SK-N-SH (cell line): ENCODE measurements at regions not wholly inside any gene's neighbourhood (a gene's known extent, or its start where the extent isn't known, plus 50 kb on each side); places are given as distances from the start of the nearest gene placed in this dataset.

Experiments
- EZH2phosphoT487 ChIP-seq: fragments of 200-600 bp; sonication (generic); IDR thresholded peaks from 2 replicates; pipeline ENCODE4 v1.6.1; 2017; ENCODE audit warnings: low read depth, mixed run types, mild to moderate bottlenecking, antibody characterized with exemption, moderate library complexity, borderline replicate concordance
- FOXM1 ChIP-seq: IDR thresholded peaks from 2 replicates; pipeline ENCODE4 v1.4.0; 2012; ENCODE audit warnings: low read depth, mild to moderate bottlenecking
- GABPA ChIP-seq: IDR thresholded peaks from 2 replicates; pipeline ENCODE4 v1.4.0; 2012; ENCODE audit warnings: low read depth, mild to moderate bottlenecking
- MEF2A ChIP-seq: IDR thresholded peaks from 2 replicates; pipeline ENCODE4 v1.4.0; 2012; ENCODE audit warnings: low read depth, borderline replicate concordance
- MXI1 ChIP-seq: IDR thresholded peaks from 2 replicates; pipeline ENCODE4 v1.6.1; 2012; ENCODE audit warnings: mild to moderate bottlenecking, low read depth, low read length, improper control_type of control experiment
- PBX3 ChIP-seq: IDR thresholded peaks from 2 replicates; pipeline ENCODE4; 2012
- RFX5 ChIP-seq: IDR thresholded peaks from 2 replicates; pipeline ENCODE4 v1.6.1; 2012; ENCODE audit warnings: mild to moderate bottlenecking, improper control_type of control experiment, low read length
- SIN3A ChIP-seq: IDR thresholded peaks from 2 replicates; pipeline ENCODE4 v1.6.1; 2012; ENCODE audit warnings: low read depth, mild to moderate bottlenecking, low read length, moderate library complexity, borderline replicate concordance
- TAF1 ChIP-seq: IDR thresholded peaks from 2 replicates; pipeline ENCODE4 v1.6.1; 2012; ENCODE audit warnings: low read depth, mild to moderate bottlenecking, low read length, moderate library complexity, borderline replicate concordance
- USF1 ChIP-seq: IDR thresholded peaks from 2 replicates; pipeline ENCODE4 v1.4.0; 2012; ENCODE audit warnings: low read depth, borderline replicate concordance
- USF2 ChIP-seq: fragments of 150-350 bp; IDR thresholded peaks from 2 replicates; pipeline ENCODE4 v1.6.1; 2017; ENCODE audit warnings: antibody characterized with exemption, low read length, low read depth, borderline replicate concordance
- ZBTB33 ChIP-seq: IDR thresholded peaks from 2 replicates; pipeline ENCODE4 v1.4.0; 2012; ENCODE audit warnings: low read depth, borderline replicate concordance
- TF ChIP-seq, protein P1 (sequence below): fragments of 200-600 bp; sonication (generic); IDR thresholded peaks from 2 replicates; pipeline ENCODE4 v1.6.1; 2017; ENCODE audit warnings: antibody characterized with exemption, mild to moderate bottlenecking, moderate library complexity
- TF ChIP-seq, protein P2 (sequence below): IDR thresholded peaks from 2 replicates; pipeline ENCODE4 v1.6.1; 2012; ENCODE audit warnings: mild to moderate bottlenecking, low read depth, low read length, moderate library complexity

DNA sequence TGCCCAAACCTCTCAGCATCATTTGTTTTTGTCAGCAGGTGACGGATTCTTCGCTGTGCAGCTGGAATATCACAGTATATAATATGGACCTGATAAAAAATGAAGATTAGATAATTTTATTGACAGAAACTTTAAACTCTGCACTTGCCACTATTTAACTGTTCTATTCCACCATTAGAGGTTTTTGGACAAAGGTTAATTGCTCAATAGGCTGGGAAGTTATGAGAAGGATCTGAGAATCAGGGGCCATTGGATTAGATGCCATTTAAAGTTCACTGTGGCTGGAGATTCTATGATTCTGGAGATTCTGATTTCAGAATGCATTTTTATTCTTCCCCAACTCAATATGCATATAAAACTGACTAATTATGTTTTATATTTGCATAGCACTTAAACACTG lies 59.8 kb upstream of the ANXA1 start:
- TF ChIP-seq, protein P1, sequence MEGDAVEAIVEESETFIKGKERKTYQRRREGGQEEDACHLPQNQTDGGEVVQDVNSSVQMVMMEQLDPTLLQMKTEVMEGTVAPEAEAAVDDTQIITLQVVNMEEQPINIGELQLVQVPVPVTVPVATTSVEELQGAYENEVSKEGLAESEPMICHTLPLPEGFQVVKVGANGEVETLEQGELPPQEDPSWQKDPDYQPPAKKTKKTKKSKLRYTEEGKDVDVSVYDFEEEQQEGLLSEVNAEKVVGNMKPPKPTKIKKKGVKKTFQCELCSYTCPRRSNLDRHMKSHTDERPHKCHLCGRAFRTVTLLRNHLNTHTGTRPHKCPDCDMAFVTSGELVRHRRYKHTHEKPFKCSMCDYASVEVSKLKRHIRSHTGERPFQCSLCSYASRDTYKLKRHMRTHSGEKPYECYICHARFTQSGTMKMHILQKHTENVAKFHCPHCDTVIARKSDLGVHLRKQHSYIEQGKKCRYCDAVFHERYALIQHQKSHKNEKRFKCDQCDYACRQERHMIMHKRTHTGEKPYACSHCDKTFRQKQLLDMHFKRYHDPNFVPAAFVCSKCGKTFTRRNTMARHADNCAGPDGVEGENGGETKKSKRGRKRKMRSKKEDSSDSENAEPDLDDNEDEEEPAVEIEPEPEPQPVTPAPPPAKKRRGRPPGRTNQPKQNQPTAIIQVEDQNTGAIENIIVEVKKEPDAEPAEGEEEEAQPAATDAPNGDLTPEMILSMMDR, result no peak
- TF ChIP-seq EZH2phosphoT487 (no peak), FOXM1 (no peak), PBX3 (no peak), MEF2A (no peak), TAF1 (no peak), USF2 (no peak), SIN3A (no peak), ZBTB33 (no peak), USF1 (no peak), MXI1 (no peak), RFX5 (no peak), GABPA (no peak)
- TF ChIP-seq, protein P2, sequence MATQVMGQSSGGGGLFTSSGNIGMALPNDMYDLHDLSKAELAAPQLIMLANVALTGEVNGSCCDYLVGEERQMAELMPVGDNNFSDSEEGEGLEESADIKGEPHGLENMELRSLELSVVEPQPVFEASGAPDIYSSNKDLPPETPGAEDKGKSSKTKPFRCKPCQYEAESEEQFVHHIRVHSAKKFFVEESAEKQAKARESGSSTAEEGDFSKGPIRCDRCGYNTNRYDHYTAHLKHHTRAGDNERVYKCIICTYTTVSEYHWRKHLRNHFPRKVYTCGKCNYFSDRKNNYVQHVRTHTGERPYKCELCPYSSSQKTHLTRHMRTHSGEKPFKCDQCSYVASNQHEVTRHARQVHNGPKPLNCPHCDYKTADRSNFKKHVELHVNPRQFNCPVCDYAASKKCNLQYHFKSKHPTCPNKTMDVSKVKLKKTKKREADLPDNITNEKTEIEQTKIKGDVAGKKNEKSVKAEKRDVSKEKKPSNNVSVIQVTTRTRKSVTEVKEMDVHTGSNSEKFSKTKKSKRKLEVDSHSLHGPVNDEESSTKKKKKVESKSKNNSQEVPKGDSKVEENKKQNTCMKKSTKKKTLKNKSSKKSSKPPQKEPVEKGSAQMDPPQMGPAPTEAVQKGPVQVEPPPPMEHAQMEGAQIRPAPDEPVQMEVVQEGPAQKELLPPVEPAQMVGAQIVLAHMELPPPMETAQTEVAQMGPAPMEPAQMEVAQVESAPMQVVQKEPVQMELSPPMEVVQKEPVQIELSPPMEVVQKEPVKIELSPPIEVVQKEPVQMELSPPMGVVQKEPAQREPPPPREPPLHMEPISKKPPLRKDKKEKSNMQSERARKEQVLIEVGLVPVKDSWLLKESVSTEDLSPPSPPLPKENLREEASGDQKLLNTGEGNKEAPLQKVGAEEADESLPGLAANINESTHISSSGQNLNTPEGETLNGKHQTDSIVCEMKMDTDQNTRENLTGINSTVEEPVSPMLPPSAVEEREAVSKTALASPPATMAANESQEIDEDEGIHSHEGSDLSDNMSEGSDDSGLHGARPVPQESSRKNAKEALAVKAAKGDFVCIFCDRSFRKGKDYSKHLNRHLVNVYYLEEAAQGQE, result no peak
